GM10266 (cell line): ENCODE measurements at regions not wholly inside any gene's neighbourhood (a gene's known extent, or its start where the extent isn't known, plus 50 kb on each side); places are given as distances from the start of the nearest gene placed in this dataset.

Source experiments
- DNase-seq: peaks from one replicate; pipeline ENCODE4 v3.0.0; 2012; ENCODE audit errors: extremely low spot score
- CTCF ChIP-seq: IDR thresholded peaks from 2 replicates; pipeline ENCODE4 v1.5.1; 2012; ENCODE audit warnings: mild to moderate bottlenecking, low read depth; ENCODE audit not compliant: control insufficient read depth, insufficient read depth; ENCODE audit errors: missing control alignments

- peak; percentile 47 for DNase-seq
- TF ChIP-seq CTCF = peak; percentile 55
These were observed 168.1 kb upstream of the NCK2 start for GRCh38 chr2:105576440-105577241.

- TF ChIP-seq CTCF = no peak
These were observed 168.7 kb upstream of the NCK2 start for GRCh38 chr2:105576050-105576439.

GRCh38 chr2:105575499-105576025 is 169.2 kb upstream of the NCK2 start:
- TF ChIP-seq CTCF = no peak
- no peak for DNase-seq

More at GRCh38 chr2:105576050-105576439, 168.7 kb upstream of the NCK2 start:
- DNase-seq = no peak

- no peak for TF ChIP-seq CTCF
- DNase-seq = no peak
These were observed 169.8 kb upstream of the NCK2 start for GRCh38 chr2:105574796-105575344.

- DNase-seq = no peak
- no peak for TF ChIP-seq CTCF
These were observed 170.6 kb upstream of the NCK2 start for GRCh38 chr2:105573910-105574655.

GRCh38 chr2:105573490-105573889 is 171.2 kb upstream of the NCK2 start:
- TF ChIP-seq CTCF = no peak
- no peak for DNase-seq
